D721Med (cell line): ENCODE measurements at regions not wholly inside any gene's neighbourhood (a gene's known extent, or its start where the extent isn't known, plus 50 kb on each side); places are given as distances from the start of the nearest gene placed in this dataset.

Experiments
- DNase-seq: peaks from one replicate; pipeline ENCODE4 v3.0.0; 2011; ENCODE audit warnings: low spot score; ENCODE audit not compliant: insufficient read length
- FAIRE-seq: peaks from 2 replicates; lab custom pipeline; 2011; peaks lifted over from hg19 to GRCh38; lab: Jason Lieb, UNC
- CTCF ChIP-seq: IDR thresholded peaks from 2 replicates; pipeline ENCODE4 v1.5.1; 2012; ENCODE audit warnings: mild to moderate bottlenecking, control low read depth; ENCODE audit not compliant: insufficient read depth; ENCODE audit errors: missing control alignments

GRCh38 chr1:25056536-25056935, 126.5 kb upstream of the RUNX3 start:
- DNase-seq (no peak), FAIRE-seq (no peak)
- TF ChIP-seq CTCF, result no peak

DNA sequence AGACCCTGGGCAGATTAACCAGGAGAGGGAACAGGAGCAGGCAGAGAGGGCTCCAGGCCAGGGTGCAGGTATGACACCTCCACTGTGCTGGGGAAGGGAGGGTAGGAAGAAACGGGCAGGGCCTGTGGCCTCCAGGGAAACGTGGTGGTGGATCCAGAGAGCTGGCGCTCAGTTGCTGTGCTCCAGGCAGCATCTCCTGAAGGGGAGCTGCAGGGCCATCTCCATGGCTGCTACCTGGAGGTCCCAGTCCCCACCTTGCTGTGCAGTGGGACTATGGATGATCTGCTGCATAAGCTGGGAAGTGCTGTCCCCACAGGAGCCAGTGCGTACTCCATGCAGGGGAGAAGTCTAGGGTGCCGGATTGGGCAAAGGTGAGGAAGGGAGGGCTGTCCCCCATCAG, 125.9 kb upstream of the RUNX3 start:
- no peak for DNase-seq
- TF ChIP-seq CTCF, result no peak
- FAIRE-seq, result no peak

DNA sequence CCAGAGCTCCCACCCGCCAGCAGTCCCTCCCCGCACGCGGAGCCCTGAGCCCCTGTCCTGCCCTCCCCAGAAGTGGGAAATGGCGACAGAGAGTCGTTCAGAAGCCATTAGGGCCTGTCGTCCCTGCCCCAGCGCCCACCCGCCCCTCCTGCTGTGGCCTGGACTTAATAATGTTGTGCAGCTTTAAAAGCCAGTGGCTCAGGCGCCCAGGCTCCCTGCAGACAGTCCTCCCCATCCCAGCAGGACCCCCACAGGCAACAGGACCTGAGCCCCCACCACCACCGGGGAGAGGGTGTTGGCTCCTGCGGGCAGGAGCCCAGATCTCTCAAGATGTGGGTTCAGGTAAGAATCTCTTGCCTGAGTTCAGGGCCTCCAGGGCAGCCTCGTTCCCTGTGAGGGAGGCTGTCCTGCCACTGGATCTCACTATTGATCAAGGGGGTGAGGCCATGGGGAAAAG, 125.3 kb upstream of the RUNX3 start:
- DNase-seq (no peak), FAIRE-seq (no peak)
- TF ChIP-seq CTCF, result no peak

DNA sequence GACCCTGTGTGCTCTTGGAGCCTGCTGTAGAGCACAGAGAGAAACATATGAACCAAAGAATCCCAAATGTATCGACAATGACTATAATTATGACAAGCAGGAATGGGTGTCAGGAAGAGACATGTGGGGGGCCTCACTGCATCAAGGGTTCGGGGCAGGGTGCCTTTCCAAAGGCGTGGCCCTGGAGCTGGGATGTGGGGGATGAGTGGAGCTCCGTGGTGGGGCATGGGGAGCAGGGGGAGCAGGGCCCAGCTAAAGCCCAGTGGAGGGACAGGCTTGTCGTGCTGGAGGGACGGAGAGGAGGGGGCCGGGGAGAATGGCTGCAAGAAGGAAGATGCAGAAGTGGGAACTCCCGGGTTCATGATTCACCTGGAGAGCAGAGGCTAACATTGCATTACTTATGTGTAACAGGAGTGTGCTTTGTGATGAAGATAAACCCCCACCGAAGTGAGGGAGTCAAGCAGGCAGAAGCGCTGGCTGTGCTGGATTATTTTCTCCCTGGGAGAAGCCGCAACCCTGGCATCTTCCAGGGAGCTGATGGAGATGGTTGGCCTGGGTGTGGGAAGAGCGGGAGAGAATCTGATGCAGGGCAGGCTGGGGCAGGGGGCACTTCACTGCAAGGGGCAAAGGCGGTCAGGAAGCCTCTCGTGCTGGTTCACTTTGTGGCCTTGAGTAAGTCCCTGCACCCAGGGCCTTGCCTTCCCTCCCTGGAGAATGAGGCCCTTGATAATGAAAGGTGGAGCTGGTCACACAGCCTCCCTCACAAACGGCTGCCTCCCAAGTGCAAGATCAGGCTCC, 124.6 kb upstream of the RUNX3 start:
- FAIRE-seq (no peak), DNase-seq (no peak)
- no peak for TF ChIP-seq CTCF

DNA sequence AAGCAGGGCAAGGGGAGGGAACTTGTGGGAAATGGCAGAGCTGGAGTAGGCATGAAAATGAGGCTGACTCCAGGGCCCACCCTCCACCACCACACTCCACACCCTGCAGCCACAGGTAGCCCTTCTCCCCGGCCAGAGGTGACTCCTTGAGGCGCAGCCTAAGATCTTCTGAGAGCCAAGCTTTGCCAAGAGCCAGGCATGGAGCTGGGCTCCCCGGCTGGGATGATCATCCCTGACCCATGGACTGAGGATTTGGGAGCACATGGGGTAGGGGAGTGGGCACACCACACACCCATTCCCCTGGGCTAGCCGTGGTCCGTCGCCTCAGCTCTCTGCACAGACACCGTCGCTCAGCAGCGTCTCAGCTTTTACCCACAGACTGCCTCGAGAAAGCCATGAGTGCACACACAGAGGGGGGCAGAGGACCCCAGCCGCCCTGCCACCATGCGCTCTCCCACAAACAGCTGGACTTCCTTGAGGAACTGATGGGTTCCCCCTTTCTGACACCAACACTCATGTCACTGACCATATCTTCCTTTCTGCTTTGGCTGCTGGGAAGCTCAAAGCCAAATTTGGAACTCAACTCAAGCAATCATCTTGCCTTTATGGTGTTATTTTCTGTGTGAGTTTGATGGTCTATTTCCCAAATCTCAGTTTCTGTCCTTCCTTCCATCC, 123.6 kb upstream of the RUNX3 start:
- FAIRE-seq (no peak), DNase-seq (no peak)
- TF ChIP-seq CTCF, result no peak

DNA sequence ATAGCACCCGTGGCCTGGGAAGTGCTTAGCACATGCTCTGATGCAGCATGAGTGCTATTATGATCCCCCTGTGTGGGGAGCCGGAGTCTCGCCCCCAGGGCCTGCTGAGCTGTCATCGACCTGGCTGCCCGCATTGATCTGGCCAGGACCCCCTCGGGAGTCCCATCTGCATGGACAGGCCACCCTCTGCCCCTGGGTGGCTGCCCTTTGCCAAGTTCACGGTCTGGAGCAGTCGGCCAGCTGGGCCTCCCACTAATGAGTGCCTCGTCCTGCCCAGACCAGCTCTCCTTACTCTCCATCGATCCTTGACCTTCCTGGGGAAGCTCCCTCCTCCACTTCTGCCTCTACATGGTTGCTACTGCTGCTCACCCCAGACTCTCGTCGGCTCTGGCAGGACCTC, 121.8 kb upstream of the RUNX3 start:
- FAIRE-seq (no peak), DNase-seq (no peak)
- no peak for TF ChIP-seq CTCF

DNA sequence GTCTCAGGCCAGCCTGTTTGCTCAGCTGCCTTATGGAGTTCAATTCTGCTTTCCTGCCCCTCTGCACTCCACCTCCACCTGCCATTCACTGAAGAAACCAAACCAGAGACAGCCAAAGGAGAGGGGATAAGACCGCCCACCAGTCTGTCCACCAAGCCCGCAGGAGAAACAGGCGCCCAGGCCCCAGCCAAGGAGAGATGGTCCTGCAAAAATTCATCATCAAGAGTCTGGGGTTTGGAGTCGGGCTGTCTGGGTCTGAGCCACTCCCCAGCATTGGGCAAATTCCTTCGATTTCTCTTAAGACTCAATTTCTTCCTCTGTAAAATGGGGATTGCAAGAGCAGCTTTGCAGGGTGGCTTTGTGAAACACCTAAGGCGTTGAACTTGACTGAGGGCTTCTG, 121.4 kb upstream of the RUNX3 start:
- DNase-seq (no peak), FAIRE-seq (no peak)
- TF ChIP-seq CTCF, result no peak
